Breast epithelium (tissue), 4 donors: ENCODE measurements at regions not wholly inside any gene's neighbourhood (a gene's known extent, or its start where the extent isn't known, plus 50 kb on each side); places are given as distances from the start of the nearest gene placed in this dataset.

Experiments
- DNase-seq, 2 donors: peaks; one replicate each; pipeline ENCODE4 v3.0.0-alpha.2; 2019; ENCODE audit warnings: low spot score in 2 of 2
- H3K27ac ChIP-seq, 2 donors: fragments of 200-600 bp; sonication (generic) in 1 of 2; one replicate each; pipeline ENCODE4 v1.5.1; 2016 to 2019; ENCODE audit warnings: mild to moderate bottlenecking in 1 of 2
- H3K27me3 ChIP-seq, 2 donors: fragments of 200-600 bp; sonication (generic) in 1 of 2; one replicate each; pipeline versions ENCODE4 v1.5.1 to v1.6.0; 2017 to 2019; ENCODE audit warnings: control low read depth in 1 of 2, mild to moderate bottlenecking in 1 of 2
- H3K36me3 ChIP-seq: fragments of 200-600 bp; one replicate; pipeline ENCODE4 v1.5.1; 2019
- H3K4me1 ChIP-seq, 2 donors: fragments of 200-600 bp; sonication (generic); one replicate each; pipeline ENCODE4 v1.5.1; 2016 to 2019; ENCODE audit warnings: control low read depth in 1 of 2
- H3K4me3 ChIP-seq, 3 donors: fragments of 200-600 bp; sonication (generic); 1 replicate in 2 of 3; 2 replicates in 1 of 3; pipeline ENCODE4 v1.5.1; 2016 to 2019; ENCODE audit warnings: mild to moderate bottlenecking in 3 of 3, moderate library complexity in 2 of 3
- H3K9me3 ChIP-seq, 2 donors: fragments of 200-600 bp; sonication (generic) in 1 of 2; one replicate each; pipeline ENCODE4 v1.5.1; 2016 to 2019; ENCODE audit warnings: control low read depth in 1 of 2
- POLR2A ChIP-seq: fragments of 450-650 bp; IDR thresholded peaks from one replicate; pipeline ENCODE4 v1.6.1; 2016; ENCODE audit warnings: antibody characterized with exemption, mild to moderate bottlenecking, moderate library complexity
- POLR2AphosphoS5 ChIP-seq, 3 donors: sonication (generic); formaldehyde crosslinking; IDR thresholded peaks; one replicate each; pipeline ENCODE4 v1.6.1; 2017; ENCODE audit warnings: antibody characterized with exemption in 3 of 3
- intact Hi-C: fragments of 100-400 bp; cut with DNase I; formaldehyde crosslinking; loops from one replicate; pipeline ENCODE4 v1.15.1; 2023; ENCODE audit warnings: low total_unique reads
- TF ChIP-seq, protein P1 (sequence below), 3 donors: fragments of 450-650 bp; IDR thresholded peaks; one replicate each; pipeline ENCODE4 v1.5.1; 2016 to 2017; ENCODE audit warnings: antibody characterized with exemption in 3 of 3, mild to moderate bottlenecking in 3 of 3, moderate library complexity in 3 of 3

DNA sequence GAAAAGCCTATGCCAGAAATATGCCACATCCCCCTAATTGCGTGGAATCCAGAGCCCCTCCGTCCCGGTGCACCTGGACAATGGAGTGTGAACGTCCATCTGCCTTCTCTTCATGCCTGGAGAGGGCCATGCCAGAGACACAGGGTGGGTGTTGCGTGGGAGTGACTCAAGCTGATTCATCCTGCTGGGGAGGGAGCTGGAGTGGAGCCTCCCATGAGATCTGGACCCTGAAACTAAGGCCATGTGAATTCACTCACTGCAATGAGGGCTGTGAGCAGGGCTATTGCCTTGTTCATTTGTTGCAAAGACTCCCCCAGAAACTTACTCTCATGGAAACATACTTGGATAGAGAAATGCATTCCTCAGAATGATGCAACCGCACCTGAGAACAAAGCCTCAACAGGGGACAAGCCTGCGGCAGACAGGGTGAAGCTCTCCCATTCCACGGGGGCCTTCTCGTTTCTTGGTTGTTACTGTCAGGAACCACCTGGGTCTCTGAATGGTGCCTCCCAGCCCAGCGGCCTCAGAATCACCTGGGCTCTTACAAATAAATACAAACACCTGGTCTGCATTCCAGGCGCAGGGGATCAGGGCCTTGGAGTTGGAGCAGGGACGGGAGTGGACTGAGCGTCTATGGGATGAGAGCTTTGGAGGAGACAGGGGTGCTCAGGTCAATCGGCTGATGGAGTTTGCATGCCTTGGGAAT, 1031.2 kb downstream of the BRD1 start:
- no peak for DNase-seq
- intact Hi-C loops: no loop called here
- TF ChIP-seq POLR2A: no peak
- TF ChIP-seq, protein P1, sequence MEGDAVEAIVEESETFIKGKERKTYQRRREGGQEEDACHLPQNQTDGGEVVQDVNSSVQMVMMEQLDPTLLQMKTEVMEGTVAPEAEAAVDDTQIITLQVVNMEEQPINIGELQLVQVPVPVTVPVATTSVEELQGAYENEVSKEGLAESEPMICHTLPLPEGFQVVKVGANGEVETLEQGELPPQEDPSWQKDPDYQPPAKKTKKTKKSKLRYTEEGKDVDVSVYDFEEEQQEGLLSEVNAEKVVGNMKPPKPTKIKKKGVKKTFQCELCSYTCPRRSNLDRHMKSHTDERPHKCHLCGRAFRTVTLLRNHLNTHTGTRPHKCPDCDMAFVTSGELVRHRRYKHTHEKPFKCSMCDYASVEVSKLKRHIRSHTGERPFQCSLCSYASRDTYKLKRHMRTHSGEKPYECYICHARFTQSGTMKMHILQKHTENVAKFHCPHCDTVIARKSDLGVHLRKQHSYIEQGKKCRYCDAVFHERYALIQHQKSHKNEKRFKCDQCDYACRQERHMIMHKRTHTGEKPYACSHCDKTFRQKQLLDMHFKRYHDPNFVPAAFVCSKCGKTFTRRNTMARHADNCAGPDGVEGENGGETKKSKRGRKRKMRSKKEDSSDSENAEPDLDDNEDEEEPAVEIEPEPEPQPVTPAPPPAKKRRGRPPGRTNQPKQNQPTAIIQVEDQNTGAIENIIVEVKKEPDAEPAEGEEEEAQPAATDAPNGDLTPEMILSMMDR (IDR thresholded peaks at IDR 0.05): no peak
- no peak for TF ChIP-seq POLR2AphosphoS5 (IDR thresholded peaks at IDR 0.05)

DNA sequence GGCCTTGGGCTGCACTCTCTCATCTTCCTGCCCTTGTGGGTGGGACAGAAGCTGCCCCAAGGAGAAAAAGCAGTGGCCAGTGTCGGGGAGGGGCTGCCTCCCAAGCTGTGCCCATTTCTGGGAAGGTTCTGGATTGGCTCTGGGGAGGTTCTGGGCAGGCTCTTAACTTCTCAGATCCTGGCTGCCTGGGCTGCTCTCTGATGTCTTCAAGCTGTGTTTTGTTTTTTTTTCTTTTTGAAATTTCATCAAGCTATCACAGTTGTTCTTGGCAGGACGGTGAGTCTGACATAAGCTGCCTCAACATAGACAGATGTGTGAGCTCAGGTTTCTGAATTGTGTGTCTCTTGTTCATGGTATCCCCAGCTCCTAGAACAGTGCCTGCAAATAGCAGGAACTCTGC, 1032.0 kb downstream of the BRD1 start:
- Histone ChIP-seq H3K4me3 (no peak overlapping the region), H3K9me3 (peaks cover 0 to 6% of the 10 kb centered on the region in 2 donors), H3K4me1 (no peaks in the 10 kb centered on the region), H3K36me3 (no peaks in the 10 kb centered on the region), H3K27me3 (no peaks in the 10 kb centered on the region), H3K27ac (no peak overlapping the region)
- no peak for DNase-seq
- TF ChIP-seq POLR2AphosphoS5 (IDR thresholded peaks at IDR 0.05) (no peak), POLR2A (no peak)
- TF ChIP-seq, protein P1 (IDR thresholded peaks at IDR 0.05): no peak
- intact Hi-C loops: no loop called here

More for the DNA sequence above, 1031.2 kb downstream of the BRD1 start:
- Histone ChIP-seq H3K27ac (no peak overlapping the region), H3K36me3 (no peaks in the 10 kb centered on the region), H3K4me1 (no peaks in the 10 kb centered on the region), H3K27me3 (no peaks in the 10 kb centered on the region), H3K9me3 (peaks cover 0 to 6% of the 10 kb centered on the region in 2 donors), H3K4me3 (no peak overlapping the region)

DNA sequence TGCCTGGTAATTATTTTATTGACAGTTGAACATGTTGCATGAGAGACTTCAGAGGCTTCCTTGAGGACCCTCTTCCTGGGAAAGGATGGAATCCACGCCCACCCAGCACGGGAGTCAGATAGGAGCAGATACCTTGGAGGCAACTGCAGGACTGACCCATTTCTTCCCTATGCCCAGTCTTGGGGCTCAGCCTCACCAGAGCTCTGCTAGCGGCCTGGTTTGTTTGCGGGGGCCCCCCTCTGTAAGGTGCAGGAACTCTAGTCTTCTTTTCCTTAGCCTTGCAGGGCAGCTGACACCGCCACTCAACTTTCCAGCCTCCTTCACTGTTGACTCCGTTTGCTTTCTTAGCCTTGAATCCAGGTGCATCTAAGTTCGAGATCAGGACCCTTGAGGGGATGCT, 1032.8 kb downstream of the BRD1 start:
- Histone ChIP-seq H3K27me3 (no peaks in the 10 kb centered on the region), H3K9me3 (peaks cover 0 to 6% of the 10 kb centered on the region in 2 donors), H3K36me3 (no peaks in the 10 kb centered on the region), H3K4me3 (no peak overlapping the region), H3K4me1 (no peaks in the 10 kb centered on the region), H3K27ac (no peak overlapping the region)
- TF ChIP-seq POLR2A: no peak
- intact Hi-C loops: no loop called here
- DNase-seq: no peak

DNA sequence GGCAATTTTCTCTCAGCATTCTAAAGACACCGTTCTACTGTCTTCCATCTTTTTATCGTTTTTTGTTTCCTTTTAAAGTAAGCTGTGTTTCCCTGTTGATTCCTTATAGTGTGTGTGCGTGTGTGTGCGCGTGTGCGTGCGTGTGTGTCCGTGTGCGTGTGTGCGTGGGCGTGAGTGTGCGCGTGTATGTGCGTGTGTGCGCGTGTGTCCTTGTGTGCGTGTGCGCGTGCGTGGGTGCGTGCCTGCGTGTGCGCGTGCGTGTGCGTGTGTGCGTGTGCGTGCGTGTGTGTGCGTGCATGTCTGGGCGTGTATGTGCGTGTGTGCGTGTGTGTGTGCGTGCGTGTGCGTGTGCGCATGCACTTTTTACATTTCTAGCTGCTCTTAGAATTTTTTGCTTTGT, 1033.7 kb downstream of the BRD1 start:
- peaks cover 0 to 6% of the 10 kb centered on the region in 2 donors for H3K9me3 ChIP-seq
- DNase-seq: no peak
- no peak overlapping the region for H3K27ac ChIP-seq
- no peaks in the 10 kb centered on the region for H3K27me3 ChIP-seq
- no peak overlapping the region for H3K4me3 ChIP-seq
- intact Hi-C loops: no loop called here
- no peaks in the 10 kb centered on the region for H3K4me1 ChIP-seq
- TF ChIP-seq POLR2AphosphoS5 (IDR thresholded peaks at IDR 0.05) (no peak), POLR2A (no peak)
- TF ChIP-seq, protein P1 (IDR thresholded peaks at IDR 0.05): no peak
- no peaks in the 10 kb centered on the region for H3K36me3 ChIP-seq

DNA sequence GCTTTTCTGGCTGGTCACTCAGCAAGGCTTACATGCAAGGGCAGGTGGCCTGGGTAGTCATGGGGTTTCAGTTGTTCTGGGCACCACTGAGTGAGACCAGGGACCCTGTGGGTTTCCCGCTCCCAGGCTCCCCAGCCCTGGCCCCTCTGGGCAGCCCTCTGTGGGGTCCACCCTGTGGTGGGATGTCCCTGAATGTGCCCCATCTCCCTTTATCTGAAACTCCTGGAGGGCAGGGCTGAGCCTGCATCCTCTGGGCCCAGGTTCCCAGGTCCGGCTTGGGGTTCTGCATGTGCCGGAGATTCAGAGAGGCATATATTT, 1041.0 kb downstream of the BRD1 start:
- Histone ChIP-seq H3K9me3 (no peaks in the 10 kb centered on the region), H3K27ac (no peak overlapping the region), H3K4me3 (no peak overlapping the region), H3K4me1 (no peaks in the 10 kb centered on the region), H3K36me3 (no peaks in the 10 kb centered on the region), H3K27me3 (no peaks in the 10 kb centered on the region)
- no peak for TF ChIP-seq POLR2AphosphoS5 (IDR thresholded peaks at IDR 0.05)
- TF ChIP-seq POLR2A: no peak
- TF ChIP-seq, protein P1 (IDR thresholded peaks at IDR 0.05): no peak
- intact Hi-C loops: no loop called here
- DNase-seq: no peak
